GM23338 (cell line): ENCODE measurements at regions not wholly inside any gene's neighbourhood (a gene's known extent, or its start where the extent isn't known, plus 50 kb on each side); places are given as distances from the start of the nearest gene placed in this dataset.

Experiments
- ATAC-seq: fragments of 200-7000 bp; cut with Tn5 transposase; 3 replicates; pipeline ENCODE4 v1.9.1; 2020
- DNase-seq: peaks from one replicate; pipeline ENCODE4 v3.0.0-alpha.2; 2015; ENCODE audit warnings: low spot score
- H2AFZ ChIP-seq: fragments of 200-600 bp; sonication (generic); 2 replicates; pipeline ENCODE4 v1.8.0; 2016; ENCODE audit warnings: antibody characterized with exemption, mild to moderate bottlenecking, moderate library complexity
- H3F3A ChIP-seq: fragments of 200-600 bp; sonication (generic); replicated peaks from 2 replicates; pipeline ENCODE4 v1.8.0; 2017; ENCODE audit warnings: antibody characterized with exemption, mixed run types, low read depth
- H3K27ac ChIP-seq: fragments of 200-600 bp; sonication (generic); 2 replicates; pipeline ENCODE4 v1.6.1; 2016; ENCODE audit warnings: low read depth
- H3K27me3 ChIP-seq: fragments of 200-600 bp; sonication (generic); 2 replicates; pipeline ENCODE4 v1.8.0; 2016; ENCODE audit warnings: mild to moderate bottlenecking, mixed run types, moderate library complexity; ENCODE audit not compliant: insufficient read depth
- H3K36me3 ChIP-seq: fragments of 200-600 bp; sonication (generic); 2 replicates; pipeline ENCODE4 v1.8.0; 2016; ENCODE audit warnings: mild to moderate bottlenecking; ENCODE audit not compliant: insufficient read depth
- H3K4me1 ChIP-seq: fragments of 200-600 bp; sonication (generic); 2 replicates; pipeline ENCODE4 v1.8.0; 2016; ENCODE audit warnings: mild to moderate bottlenecking, moderate library complexity; ENCODE audit not compliant: insufficient read depth
- H3K4me2 ChIP-seq: fragments of 200-600 bp; sonication (generic); 2 replicates; pipeline ENCODE4 v1.7.1; 2017; ENCODE audit warnings: mixed run types
- H3K4me3 ChIP-seq: fragments of 200-600 bp; sonication (generic); 2 replicates; pipeline ENCODE4 v1.6.1; 2016; ENCODE audit warnings: mixed run types
- H3K79me2 ChIP-seq: fragments of 200-600 bp; sonication (generic); replicated peaks from 2 replicates; pipeline ENCODE4 v1.8.0; 2017; ENCODE audit warnings: mild to moderate bottlenecking; ENCODE audit not compliant: insufficient read depth
- H3K9me2 ChIP-seq: fragments of 200-600 bp; sonication (generic); 2 replicates; pipeline ENCODE4 v1.8.0; 2017; ENCODE audit not compliant: insufficient read depth
- H4K20me1 ChIP-seq: fragments of 200-600 bp; sonication (generic); replicated peaks from 2 replicates; pipeline ENCODE4 v1.8.0; 2017; ENCODE audit warnings: mild to moderate bottlenecking; ENCODE audit not compliant: insufficient read depth
- H3K27ac Mint-ChIP-seq: 2 replicates; pipeline ENCODE4 v1.8.0; 2020; ENCODE audit warnings: inconsistent platforms, mild to moderate bottlenecking, moderate library complexity, mixed read lengths
- H3K27me3 Mint-ChIP-seq: 3 replicates; pipeline ENCODE4 v1.8.0; 2022; ENCODE audit warnings: low read depth, mild to moderate bottlenecking, moderate library complexity, mixed read lengths, inconsistent platforms; ENCODE audit not compliant: insufficient read depth, poor library complexity
- H3K36me3 Mint-ChIP-seq: 3 replicates; pipeline ENCODE4 v1.8.0; 2021; ENCODE audit warnings: low read depth, mild to moderate bottlenecking, inconsistent platforms, moderate library complexity, mixed read lengths
- H3K4me1 Mint-ChIP-seq: 3 replicates; pipeline ENCODE4 v1.8.0; 2020; ENCODE audit warnings: mild to moderate bottlenecking, inconsistent platforms, mixed read lengths
- H3K4me3 Mint-ChIP-seq: 3 replicates; pipeline ENCODE4 v1.8.0; 2021; ENCODE audit warnings: moderate library complexity, mild to moderate bottlenecking, inconsistent platforms, mixed read lengths
- H3K9me3 Mint-ChIP-seq: 3 replicates; pipeline ENCODE4 v1.8.0; 2020; ENCODE audit warnings: moderate library complexity, mild to moderate bottlenecking, inconsistent platforms, mixed read lengths
- CREB1 ChIP-seq: fragments of 250-450 bp; sonication (Bioruptor Pico); IDR thresholded peaks from 2 replicates; pipeline ENCODE4 v1.5.0; 2020; ENCODE audit warnings: low read depth, mild to moderate bottlenecking, moderate library complexity
- CTCF ChIP-seq, 2 experiments: fragments of 200-600 bp in 1 of 2; sonication (generic) in 1 of 2; conservative IDR thresholded peaks; 2 replicates each; pipeline versions ENCODE4 v1.5.1 to v1.6.1; 2016 to 2017; ENCODE audit warnings: antibody characterized with exemption in 2 of 2, low read depth in 2 of 2, mild to moderate bottlenecking in 2 of 2, moderate library complexity in 1 of 2
- ETS1 ChIP-seq: IDR thresholded peaks from 2 replicates; pipeline ENCODE4 v1.6.1; 2016; ENCODE audit warnings: antibody characterized with exemption
- EZH2 ChIP-seq: fragments of 200-600 bp; sonication (generic); IDR thresholded peaks from one replicate; pipeline ENCODE4 v1.8.0; 2017; ENCODE audit warnings: antibody characterized with exemption, mild to moderate bottlenecking, low read depth; ENCODE audit not compliant: unreplicated experiment
- EZH2phosphoT487 ChIP-seq: fragments of 200-600 bp; sonication (generic); IDR thresholded peaks from one replicate; pipeline ENCODE4 v1.8.1; 2018; ENCODE audit warnings: antibody characterized with exemption; ENCODE audit not compliant: unreplicated experiment
- JUNB ChIP-seq: IDR thresholded peaks from one replicate; pipeline ENCODE4 v1.6.1; 2016; ENCODE audit warnings: antibody characterized with exemption; ENCODE audit not compliant: unreplicated experiment
- NANOG ChIP-seq: IDR thresholded peaks from 2 replicates; pipeline ENCODE4 v1.6.1; 2016; ENCODE audit warnings: antibody characterized with exemption, borderline replicate concordance
- POLR2AphosphoS5 ChIP-seq: IDR thresholded peaks from 2 replicates; pipeline ENCODE4 v1.6.1; 2016; ENCODE audit warnings: antibody characterized with exemption, low read depth
- REST ChIP-seq: IDR thresholded peaks from one replicate; pipeline ENCODE4 v1.6.1; 2018; ENCODE audit warnings: antibody characterized with exemption; ENCODE audit not compliant: unreplicated experiment
- STAT1 ChIP-seq: IDR thresholded peaks from one replicate; pipeline ENCODE4 v1.6.1; 2016; ENCODE audit warnings: antibody characterized with exemption; ENCODE audit not compliant: unreplicated experiment
- ZNF114 ChIP-seq: fragments of 250-450 bp; sonication (Bioruptor Pico); IDR thresholded peaks from 2 replicates; pipeline ENCODE4 v1.5.0; 2020; ENCODE audit warnings: mild to moderate bottlenecking, moderate library complexity
- ZNF331 ChIP-seq: fragments of 250-450 bp; sonication (Bioruptor Pico); IDR thresholded peaks from 2 replicates; pipeline ENCODE4 v1.5.0; 2020; ENCODE audit warnings: low read depth, mild to moderate bottlenecking, moderate library complexity

GRCh38 chr14:28677381-28677780 is 89.2 kb upstream of the FOXG1 start (continued):
- TF ChIP-seq CTCF (conservative IDR thresholded peaks at IDR 0.05; ENCODE audit: low read depth in 2 of 2), result no peak
- no peak for TF ChIP-seq EZH2
- no peak for TF ChIP-seq ZNF331 (CRISPR knock-in tag)
- TF ChIP-seq ETS1, result no peak
- TF ChIP-seq JUNB, result no peak

- Histone ChIP-seq H3K9me2 (no peaks in the 10 kb centered on the region; the same call in 1 of the 2 replicates), H3K79me2 (no peaks in the 10 kb centered on the region), H3K27me3 (no peaks in the 10 kb centered on the region), H4K20me1 (no peaks in the 10 kb centered on the region), H3K4me2 (no peak overlapping the region), H3F3A (no peaks in the 10 kb centered on the region), H3K4me1 (no peaks in the 10 kb centered on the region), H3K36me3 (no peaks in the 10 kb centered on the region), H2AFZ (no peak overlapping the region), H3K4me3 (no peak overlapping the region), H3K27ac (no peak overlapping the region)
- no peak for ATAC-seq
- no peak overlapping the region for H3K27ac Mint-ChIP-seq
- H3K4me3 Mint-ChIP-seq, result no peak overlapping the region
- H3K36me3 Mint-ChIP-seq, result peaks cover 5% of the 10 kb centered on the region; the same call in 2 of the 3 replicates
- peaks cover 7% of the 10 kb centered on the region for H3K9me3 Mint-ChIP-seq
- DNase-seq, result no peak
- TF ChIP-seq CREB1 (no peak), CTCF (conservative IDR thresholded peaks at IDR 0.05; ENCODE audit: low read depth in 2 of 2) (no peak), REST (no peak), NANOG (no peak), ZNF331 (CRISPR knock-in tag) (no peak), ZNF114 (CRISPR knock-in tag) (no peak), ETS1 (no peak), EZH2phosphoT487 (no peak), STAT1 (no peak), JUNB (no peak), POLR2AphosphoS5 (no peak)
- H3K27me3 Mint-ChIP-seq, result no peaks in the 10 kb centered on the region
- H3K4me1 Mint-ChIP-seq, result peaks cover 2% of the 10 kb centered on the region; the same call in 1 of the 3 replicates
These were observed 87.7 kb upstream of the FOXG1 start for GRCh38 chr14:28678887-28679286.
